Body of pancreas (tissue), 4 donors: ENCODE measurements at regions not wholly inside any gene's neighbourhood (a gene's known extent, or its start where the extent isn't known, plus 50 kb on each side); places are given as distances from the start of the nearest gene placed in this dataset.

ENCODE experiments used
- ATAC-seq: fragments of 150-250 bp; one replicate; pipeline ENCODE4 v1.9.1; 2016
- DNase-seq, 4 donors: peaks; one replicate each; pipeline ENCODE4 v3.0.0-alpha.2; 2019
- H3K27ac ChIP-seq, 4 donors: fragments of 200-600 bp; sonication (generic); 1 replicate in 3 of 4; 2 replicates in 1 of 4; pipeline versions ENCODE4 v1.5.1 to v1.6.1; 2016 to 2019; ENCODE audit warnings: mild to moderate bottlenecking in 1 of 4, mixed read lengths in 1 of 4, moderate library complexity in 1 of 4
- H3K27me3 ChIP-seq, 2 donors: fragments of 200-600 bp; sonication (generic); one replicate each; pipeline ENCODE4 v1.6.0; 2016; ENCODE audit warnings: mild to moderate bottlenecking in 1 of 2
- H3K36me3 ChIP-seq, 2 donors: fragments of 200-600 bp; sonication (generic); replicated peaks in 1 of 2; 2 replicates each; pipeline ENCODE4 v1.5.1; 2016; ENCODE audit warnings: low read depth in 2 of 2; ENCODE audit not compliant: insufficient read depth in 1 of 2
- H3K4me1 ChIP-seq: fragments of 200-600 bp; sonication (generic); one replicate; pipeline ENCODE4 v1.6.0; 2016
- H3K4me3 ChIP-seq, 2 donors: fragments of 200-600 bp; sonication (generic); 1 replicate in 1 of 2; 2 replicates in 1 of 2; pipeline ENCODE4 v1.5.1; 2016 to 2019
- H3K9me3 ChIP-seq, 3 donors: fragments of 200-600 bp; sonication (generic); 1 replicate in 2 of 3; 2 replicates in 1 of 3; pipeline ENCODE4 v1.5.1; 2016
- POLR2A ChIP-seq, 3 donors: fragments of 450-650 bp; IDR thresholded peaks; one replicate each; pipeline ENCODE4 v1.6.1; 2016; ENCODE audit warnings: antibody characterized with exemption in 3 of 3, mild to moderate bottlenecking in 2 of 3
- WGBS, 2 donors: methylation state at CpG; one replicate each; pipeline ENCODE4 v1.1.5; 2017; 5-methylcytosine and 5-hydroxymethylcytosine counted together
- intact Hi-C: fragments of 100-400 bp; cut with DNase I; formaldehyde crosslinking; loops from one replicate; pipeline ENCODE4 v1.15.1; 2023
- TF ChIP-seq, protein P1 (sequence below), 7 experiments: fragments of 450-650 bp in 4 of 7; fragments of 200-600 bp in 3 of 7; sonication (generic) in 3 of 7; IDR thresholded peaks; one replicate each; pipeline ENCODE4 v1.5.1; 2016 to 2019; ENCODE audit warnings: antibody characterized with exemption in 7 of 7

DNA sequence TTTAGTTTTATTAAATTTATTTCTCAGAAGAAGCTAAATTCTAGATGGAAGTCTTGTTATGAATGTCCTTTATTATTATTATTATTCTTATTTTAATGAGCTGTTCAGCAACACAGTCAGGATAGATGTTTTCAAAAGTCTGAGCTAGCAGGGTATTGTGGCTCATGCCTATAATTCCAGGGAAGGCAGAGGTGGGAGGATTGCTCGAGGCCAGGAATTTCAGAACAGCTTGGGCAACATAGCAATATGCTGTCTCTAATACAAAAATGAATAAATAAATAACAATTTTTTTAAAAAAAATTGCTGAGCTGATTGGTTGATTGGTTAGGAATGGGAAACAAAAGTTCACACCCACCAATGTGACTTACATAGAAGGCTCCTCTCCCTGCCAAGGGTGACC lies 274.1 kb upstream of the CYRIA start:
- H3K27me3 ChIP-seq = no peaks in the 10 kb centered on the region
- H3K4me1 ChIP-seq = no peaks in the 10 kb centered on the region
- H3K36me3 ChIP-seq = no peaks in the 10 kb centered on the region
- ATAC-seq (no peak), DNase-seq (no peak)
- H3K4me3 ChIP-seq = no peak overlapping the region
- intact Hi-C loops = no loop called here
- WGBS, 2 donors = 54 to 76% methylated on average over 1 of the region's 1 CpG
- TF ChIP-seq, protein P1, sequence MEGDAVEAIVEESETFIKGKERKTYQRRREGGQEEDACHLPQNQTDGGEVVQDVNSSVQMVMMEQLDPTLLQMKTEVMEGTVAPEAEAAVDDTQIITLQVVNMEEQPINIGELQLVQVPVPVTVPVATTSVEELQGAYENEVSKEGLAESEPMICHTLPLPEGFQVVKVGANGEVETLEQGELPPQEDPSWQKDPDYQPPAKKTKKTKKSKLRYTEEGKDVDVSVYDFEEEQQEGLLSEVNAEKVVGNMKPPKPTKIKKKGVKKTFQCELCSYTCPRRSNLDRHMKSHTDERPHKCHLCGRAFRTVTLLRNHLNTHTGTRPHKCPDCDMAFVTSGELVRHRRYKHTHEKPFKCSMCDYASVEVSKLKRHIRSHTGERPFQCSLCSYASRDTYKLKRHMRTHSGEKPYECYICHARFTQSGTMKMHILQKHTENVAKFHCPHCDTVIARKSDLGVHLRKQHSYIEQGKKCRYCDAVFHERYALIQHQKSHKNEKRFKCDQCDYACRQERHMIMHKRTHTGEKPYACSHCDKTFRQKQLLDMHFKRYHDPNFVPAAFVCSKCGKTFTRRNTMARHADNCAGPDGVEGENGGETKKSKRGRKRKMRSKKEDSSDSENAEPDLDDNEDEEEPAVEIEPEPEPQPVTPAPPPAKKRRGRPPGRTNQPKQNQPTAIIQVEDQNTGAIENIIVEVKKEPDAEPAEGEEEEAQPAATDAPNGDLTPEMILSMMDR (IDR thresholded peaks at IDR 0.05) = no peak
- TF ChIP-seq POLR2A (IDR thresholded peaks at IDR 0.05) = no peak
- H3K9me3 ChIP-seq = no peaks in the 10 kb centered on the region
- H3K27ac ChIP-seq = no peak overlapping the region

DNA sequence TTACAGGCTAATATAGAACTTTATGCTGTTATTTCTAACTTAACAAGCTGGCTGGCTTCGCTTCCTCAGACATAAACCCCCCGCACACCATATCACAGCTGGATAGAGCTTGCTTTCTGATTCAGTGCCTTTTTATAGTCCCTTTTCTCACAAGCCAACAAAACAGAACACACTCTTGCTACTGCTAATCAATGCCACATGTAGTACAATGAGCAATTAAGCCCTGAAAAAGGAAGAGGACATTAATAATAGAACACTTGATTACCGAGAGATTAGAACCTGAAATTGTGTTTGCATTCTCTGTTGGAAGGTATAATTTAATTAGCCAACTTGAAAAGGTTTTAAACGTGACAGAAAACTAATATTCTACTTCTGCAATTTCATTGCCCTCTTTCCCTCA lies 267.7 kb upstream of the CYRIA start:
- intact Hi-C loops = no loop called here
- TF ChIP-seq POLR2A (IDR thresholded peaks at IDR 0.05) = no peak
- TF ChIP-seq, protein P1 (IDR thresholded peaks at IDR 0.05) = no peak
- no peak for ATAC-seq
- Histone ChIP-seq H3K27ac (no peak overlapping the region), H3K4me3 (no peak overlapping the region), H3K36me3 (no peaks in the 10 kb centered on the region), H3K4me1 (no peaks in the 10 kb centered on the region), H3K27me3 (no peaks in the 10 kb centered on the region), H3K9me3 (no peaks in the 10 kb centered on the region)
- DNase-seq = no peak
- WGBS, 2 donors = 51 to 54% methylated on average over 4 of the region's 4 CpGs

DNA sequence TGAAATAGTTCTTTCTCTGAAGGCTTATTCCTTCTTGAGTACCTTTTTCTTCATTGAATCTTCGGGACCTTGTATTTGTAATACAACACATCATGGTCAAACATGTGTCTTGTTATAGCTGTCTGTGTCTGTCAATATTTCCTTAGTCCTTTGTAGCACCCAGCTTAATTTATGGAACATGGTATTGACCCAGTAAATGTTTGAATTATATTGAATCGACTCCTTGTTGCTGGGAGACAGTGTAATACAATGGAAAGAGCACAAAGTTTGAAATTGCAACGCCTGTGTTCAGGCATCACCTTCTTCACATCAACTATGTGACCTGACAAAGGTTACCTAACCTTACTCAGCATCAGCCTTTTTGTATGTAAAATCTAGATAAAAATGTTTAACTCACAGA lies 267.2 kb upstream of the CYRIA start:
- H3K27ac ChIP-seq = no peak overlapping the region
- H3K27me3 ChIP-seq = no peaks in the 10 kb centered on the region
- no peaks in the 10 kb centered on the region for H3K9me3 ChIP-seq
- no peaks in the 10 kb centered on the region for H3K36me3 ChIP-seq
- WGBS, 2 donors = 41 to 46% methylated on average over 3 of the region's 3 CpGs
- DNase-seq (no peak), ATAC-seq (no peak)
- TF ChIP-seq, protein P1 (IDR thresholded peaks at IDR 0.05) = no peak
- no peak overlapping the region for H3K4me3 ChIP-seq
- intact Hi-C loops = no loop called here
- no peaks in the 10 kb centered on the region for H3K4me1 ChIP-seq

DNA sequence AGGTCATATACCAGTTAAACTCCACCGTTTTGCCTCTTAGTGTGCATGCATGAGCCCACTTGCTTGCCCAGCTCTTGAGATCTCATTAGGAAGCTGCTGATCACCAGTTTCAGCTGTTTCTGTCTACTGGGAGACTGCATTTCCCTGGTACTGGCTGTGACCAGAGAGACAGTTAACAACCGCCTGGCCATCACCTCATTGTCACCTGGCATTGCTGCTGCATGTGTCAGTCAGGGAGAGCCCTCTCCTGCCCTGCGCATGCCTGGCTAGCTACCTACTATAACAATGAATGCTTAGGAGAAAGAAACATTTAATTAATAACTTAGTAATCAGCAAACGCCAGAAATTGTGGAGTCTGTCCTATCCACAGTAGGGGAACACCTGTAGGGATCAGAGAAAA lies 265.8 kb upstream of the CYRIA start:
- no peak overlapping the region for H3K27ac ChIP-seq
- WGBS, 2 donors = 26 to 47% methylated on average over 3 to 4 of the region's 4 CpGs
- no peaks in the 10 kb centered on the region for H3K9me3 ChIP-seq
- H3K36me3 ChIP-seq = no peaks in the 10 kb centered on the region
- intact Hi-C loops = no loop called here
- no peaks in the 10 kb centered on the region for H3K27me3 ChIP-seq
- ATAC-seq (no peak), DNase-seq (no peak)
- H3K4me3 ChIP-seq = no peak overlapping the region
- no peak for TF ChIP-seq POLR2A (IDR thresholded peaks at IDR 0.05)
- TF ChIP-seq, protein P1 (IDR thresholded peaks at IDR 0.05) = no peak
- H3K4me1 ChIP-seq = no peaks in the 10 kb centered on the region

DNA sequence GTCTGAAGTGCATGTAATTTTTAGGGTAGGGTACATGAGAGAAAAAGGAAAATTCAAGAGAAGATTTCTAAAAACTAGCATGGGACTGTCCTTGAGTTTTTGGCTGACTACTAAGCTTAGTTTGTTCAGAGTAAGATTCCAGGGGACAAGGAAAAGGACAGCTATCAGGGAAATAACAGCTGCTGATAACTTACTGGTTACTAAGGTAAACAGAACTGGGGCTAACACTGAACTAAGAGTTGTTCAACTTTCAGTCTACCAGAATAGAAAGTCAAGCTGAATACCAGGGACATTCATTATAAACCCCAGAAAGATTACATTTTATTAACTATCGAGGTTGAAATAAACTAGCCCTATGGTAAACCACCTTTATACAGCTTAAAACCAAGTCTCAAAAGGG lies 261.8 kb upstream of the CYRIA start:
- Histone ChIP-seq H3K27me3 (no peaks in the 10 kb centered on the region), H3K4me3 (no peak overlapping the region), H3K4me1 (no peaks in the 10 kb centered on the region), H3K27ac (no peak overlapping the region), H3K9me3 (peaks cover 0 to 4% (median 0%) of the 10 kb centered on the region in 3 donors), H3K36me3 (no peaks in the 10 kb centered on the region)
- 56 to 76% methylated on average over 1 of the region's 1 CpG for WGBS, 2 donors
- intact Hi-C loops = no loop called here
- DNase-seq (no peak), ATAC-seq (no peak)
- no peak for TF ChIP-seq POLR2A (IDR thresholded peaks at IDR 0.05)
- TF ChIP-seq, protein P1 (IDR thresholded peaks at IDR 0.05) = no peak
